ENCODE measurements at regions not wholly inside any gene's neighbourhood (a gene's known extent, or its start where the extent isn't known, plus 50 kb on each side); places are given as distances from the start of the nearest gene placed in this dataset.
"Not testable (repeated sequence)": the region's sequence is repeated elsewhere in the genome, so short reads cannot be mapped to it uniquely, and the experiment has no call there.

DNA sequence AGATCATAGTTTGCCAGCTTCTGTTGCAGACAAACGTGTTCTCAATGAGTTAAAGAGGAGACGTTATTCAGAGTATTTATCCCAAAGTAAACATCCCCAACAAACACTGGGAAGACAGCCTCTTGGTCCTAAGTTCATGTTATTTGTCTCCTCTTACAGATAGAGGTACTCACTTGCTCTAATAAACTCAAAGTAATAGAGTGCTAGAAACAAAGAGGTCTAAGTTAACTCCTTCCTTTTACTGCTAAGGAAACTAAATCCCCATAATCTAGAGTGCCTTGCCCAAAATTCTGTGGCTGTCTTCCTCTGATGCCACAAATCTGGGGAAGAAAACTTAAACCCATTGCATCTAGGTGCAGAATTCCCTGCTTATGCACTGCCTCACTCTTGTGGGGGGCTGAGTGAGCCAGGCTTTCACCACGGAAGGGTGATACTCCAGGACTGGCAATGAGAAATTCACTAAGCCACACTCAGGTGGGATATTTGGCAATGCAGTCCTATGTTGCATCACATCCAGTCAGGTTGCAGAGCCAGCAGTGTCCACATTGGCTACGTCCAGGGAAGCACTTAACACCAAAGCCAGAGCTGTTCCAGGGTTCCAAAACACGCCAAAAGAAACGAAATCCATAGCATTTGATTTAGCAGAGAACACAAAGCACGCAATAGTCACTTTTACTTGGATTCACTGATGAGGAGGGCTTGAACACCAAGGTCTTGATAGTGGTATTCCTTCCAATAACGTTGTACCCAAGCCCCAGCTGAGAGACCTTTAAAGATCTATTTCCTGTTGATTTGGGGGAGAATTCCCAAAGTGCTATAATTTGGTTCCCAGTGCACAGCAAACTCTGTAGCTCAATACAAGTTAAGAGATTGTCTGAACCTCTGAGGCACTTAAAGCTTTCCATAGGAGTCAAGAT lies 81.0 kb upstream of the FOXQ1 start:
- DNase-seq (ENCODE audit: low read depth): no peak

DNA sequence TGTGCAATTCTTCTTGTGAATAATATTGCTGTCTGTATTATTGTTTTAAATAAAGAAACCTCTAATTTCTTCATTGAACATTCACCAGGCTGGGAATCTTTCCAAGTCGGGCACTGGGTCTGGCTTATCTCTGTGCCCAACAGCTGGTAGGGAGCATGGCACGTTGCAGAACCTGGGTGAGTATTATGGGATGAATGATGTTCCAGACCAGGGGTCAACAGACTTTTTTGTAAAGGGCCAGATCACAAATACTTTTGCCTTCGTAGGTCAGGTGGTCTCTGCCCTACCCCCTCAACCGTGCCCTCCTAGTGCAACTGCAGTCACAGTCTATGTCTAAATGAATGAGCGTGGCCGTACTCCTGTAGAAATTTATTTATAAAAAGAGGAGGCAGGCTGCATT lies 81.6 kb upstream of the FOXQ1 start:
- no peak for DNase-seq (ENCODE audit: low read depth)

DNA sequence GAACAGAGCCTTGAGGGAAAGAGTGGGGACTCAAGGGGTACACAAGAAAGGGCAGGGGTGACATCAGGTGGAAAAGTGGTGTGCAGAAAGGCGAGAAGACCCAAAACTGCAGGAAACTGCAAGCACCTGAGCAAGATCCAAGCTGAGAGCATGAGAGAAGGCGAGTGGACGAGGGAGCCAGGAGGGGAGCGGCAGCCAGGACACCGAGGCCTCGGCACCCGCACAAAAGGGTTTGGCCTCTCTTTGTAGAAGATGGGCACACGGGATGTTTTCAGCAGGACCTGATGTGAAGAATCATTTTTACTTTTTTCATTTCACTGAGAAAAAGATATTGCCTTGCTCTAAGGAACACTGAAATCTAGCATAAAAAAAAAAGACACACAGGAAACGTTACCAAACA lies 82.1 kb upstream of the FOXQ1 start:
- no peak for DNase-seq (ENCODE audit: low read depth)

DNA sequence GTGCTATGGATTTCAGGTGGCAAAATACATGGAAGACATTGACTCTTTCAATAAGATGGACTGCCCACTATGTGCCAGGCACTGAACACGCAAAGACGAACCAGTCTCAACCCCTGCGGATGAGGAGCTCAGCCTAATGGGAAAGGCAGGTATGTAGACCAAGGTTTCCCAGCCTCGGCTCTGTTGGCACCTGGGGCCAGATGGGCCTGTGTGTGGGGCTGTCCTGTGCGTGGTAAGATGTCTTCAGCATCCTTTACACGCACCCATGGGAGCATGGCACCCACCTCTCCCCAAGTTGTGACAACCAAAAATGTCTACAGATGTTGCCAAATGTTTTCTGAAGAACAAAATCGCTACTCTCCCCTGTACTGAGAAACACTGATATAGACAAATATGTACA lies 82.6 kb upstream of the FOXQ1 start:
- DNase-seq (ENCODE audit: low read depth): no peak

DNA sequence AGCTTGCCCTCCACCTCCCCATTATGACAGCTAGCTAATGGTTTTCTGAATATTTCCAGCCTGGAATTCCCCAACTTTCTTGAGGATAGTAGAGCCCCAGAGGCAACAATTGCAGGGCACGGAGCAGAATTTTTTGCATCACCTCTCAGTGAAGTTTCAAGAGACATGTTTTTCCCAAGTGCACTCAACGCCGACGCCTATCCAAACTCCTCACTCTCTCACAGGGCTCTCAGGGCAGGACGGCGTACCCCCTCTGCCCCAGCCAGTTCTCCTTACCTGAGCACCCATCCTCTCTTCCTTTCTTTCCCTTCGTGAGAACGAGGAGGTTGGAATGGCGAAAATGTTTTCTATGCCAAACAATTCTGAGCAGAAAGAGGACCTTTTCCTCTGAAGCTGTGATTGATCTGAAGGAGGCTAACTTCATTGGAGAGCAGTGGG lies 83.1 kb upstream of the FOXQ1 start:
- no peak for DNase-seq (ENCODE audit: low read depth)

DNA sequence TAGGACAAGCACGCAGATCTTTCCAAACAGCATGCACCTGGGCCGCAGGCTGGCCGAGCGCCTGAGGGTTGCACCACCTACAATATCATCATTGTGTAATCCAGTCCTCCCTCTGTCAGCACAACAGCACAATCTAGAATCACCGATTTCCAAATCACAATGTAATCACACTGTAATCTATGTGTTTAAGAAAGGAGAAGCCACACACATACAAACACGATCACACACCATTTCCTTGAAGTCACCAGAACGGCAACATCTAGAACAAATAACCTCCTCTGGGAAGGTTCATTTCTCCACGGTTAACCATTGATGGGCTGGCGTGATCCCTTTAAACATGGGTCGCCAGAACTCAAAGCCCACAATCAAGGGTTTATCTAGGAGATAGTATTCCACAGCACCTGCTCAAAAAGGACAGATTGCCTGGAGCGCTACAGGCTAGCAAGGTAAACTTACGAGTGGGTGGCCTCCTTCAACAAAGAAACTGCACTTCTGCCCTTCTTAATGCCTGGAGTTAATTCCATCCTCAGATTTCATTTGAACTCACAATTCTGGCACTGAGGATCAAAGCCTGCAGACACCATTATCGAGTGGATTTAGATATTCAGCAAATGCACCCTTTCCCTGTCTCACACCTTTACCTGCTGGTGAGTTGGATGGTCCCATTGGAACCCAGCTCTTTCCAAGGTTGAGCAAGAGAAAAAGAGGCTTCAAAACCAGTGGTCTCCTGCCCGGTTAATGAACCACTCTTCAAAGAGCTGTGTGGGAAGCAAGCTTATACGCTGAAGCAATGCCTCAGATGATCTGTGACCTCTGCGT lies 83.8 kb upstream of the FOXQ1 start:
- no peak for DNase-seq (ENCODE audit: low read depth)

DNA sequence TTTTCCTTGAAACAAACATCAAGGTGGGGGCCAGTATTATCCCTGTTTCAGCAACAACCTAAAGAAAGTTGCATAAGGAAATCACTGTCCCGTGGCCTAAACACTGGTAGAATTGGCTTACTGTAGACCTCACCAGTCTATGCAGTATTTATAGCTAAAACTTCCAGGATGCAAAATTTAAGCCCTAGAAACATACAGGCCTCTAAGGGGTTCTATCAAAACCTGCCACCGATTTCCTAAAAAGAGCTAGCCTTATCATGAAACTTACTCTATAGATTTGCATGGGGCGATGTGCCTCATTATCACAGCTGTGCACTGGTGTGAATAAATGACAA lies 84.3 kb upstream of the FOXQ1 start:
- no peak for DNase-seq (ENCODE audit: low read depth)

DNA sequence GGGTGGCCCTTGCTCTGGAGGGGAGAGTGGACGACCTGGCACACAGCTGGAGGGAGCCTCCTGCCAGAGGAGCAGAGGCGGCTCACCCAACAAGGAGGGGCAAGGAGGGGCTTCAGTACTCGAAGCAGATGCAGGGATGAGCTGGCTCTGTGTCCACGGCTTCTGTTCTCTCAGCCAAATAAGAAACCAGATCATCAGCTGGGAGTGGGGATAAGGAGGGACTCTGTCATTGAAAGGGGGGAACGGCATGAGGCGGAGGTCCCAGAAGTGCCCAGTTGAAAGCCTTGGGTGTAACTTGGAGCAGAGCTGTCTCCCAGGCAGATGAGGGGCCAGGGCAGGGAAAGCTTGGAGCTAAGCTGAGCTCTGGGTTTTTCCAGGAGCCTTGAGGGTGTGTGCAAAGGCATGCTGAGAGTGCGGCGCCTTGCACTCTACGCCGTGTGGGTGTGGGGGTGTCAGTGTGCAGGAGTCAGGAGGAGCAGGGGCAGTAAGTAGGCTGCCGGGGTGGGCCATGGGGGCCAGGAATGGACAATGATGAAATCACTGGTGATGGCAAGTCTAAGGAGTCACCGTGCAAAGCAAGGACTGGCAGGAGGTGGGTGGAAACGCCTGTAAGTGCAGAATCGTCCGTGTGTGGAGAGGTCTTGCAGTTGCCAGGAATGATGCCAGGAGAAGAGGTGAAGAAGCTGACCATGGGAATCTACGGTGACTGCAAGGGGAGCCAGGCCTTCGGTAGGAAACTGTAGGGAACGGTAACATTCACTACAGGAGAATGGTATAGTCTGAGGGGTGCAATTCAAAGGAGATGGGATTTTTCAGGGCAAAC lies 85.4 kb upstream of the FOXQ1 start:
- no peak for DNase-seq (ENCODE audit: low read depth)

DNA sequence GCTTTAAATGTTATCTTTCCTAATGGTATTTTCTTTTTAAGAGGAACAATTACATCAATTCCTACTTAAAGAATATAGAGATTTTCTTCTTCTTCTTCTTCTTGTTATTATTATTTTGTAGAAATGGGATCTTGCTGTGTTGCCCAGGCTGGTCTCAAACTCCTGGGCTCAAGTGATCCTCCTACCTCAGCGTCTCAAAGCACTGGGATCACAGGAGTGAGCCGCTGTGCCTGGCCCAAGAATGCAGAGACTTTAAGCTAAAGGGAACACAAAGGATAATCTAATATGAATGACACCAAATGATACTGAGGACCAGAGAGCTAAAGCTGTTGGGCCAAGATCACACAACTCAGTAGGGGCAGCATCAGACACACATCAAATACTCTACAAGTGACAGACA lies 87.4 kb upstream of the FOXQ1 start:
- no peak for DNase-seq (ENCODE audit: low read depth)

DNA sequence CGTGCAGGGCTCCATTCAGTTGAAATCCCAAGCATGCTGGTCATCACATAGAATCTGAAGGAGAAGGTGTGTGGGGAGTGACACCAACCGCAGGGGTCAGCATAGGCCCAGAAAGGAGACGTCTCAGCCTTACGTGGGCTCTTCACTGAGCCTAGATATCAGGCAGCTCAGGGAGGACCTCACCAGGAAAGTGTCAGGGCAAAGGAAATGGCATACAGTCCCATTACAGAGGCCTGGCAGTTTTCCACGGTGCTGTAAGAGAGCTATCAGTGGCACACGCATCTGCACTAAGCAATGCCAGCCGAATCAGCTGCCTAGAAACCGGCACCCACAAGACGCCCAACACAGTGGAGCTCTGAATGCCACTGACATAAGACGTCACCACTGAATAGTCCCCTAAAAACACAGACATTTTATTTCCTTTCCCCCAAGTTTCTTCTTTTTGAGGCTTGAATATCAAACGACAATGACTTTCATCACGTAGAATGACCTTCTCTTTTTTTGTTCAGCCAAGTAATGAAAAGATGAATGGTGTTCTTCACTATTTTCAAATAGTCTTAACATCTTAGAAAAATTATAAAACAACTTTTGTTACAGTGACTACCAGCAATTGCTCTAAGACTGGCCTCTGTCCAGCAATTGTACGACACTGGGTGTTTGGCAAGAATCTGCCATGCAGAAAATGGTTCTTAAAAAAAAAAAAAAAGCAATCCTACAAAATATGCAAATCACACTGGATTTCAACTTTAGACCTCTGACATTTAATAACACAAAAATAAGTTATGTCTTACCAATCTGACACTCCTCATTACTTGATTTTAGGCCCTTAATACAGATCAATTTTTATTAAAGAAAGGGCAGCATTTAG lies 88.9 kb upstream of the FOXQ1 start:
- DNase-seq (ENCODE audit: low read depth): no peak

DNA sequence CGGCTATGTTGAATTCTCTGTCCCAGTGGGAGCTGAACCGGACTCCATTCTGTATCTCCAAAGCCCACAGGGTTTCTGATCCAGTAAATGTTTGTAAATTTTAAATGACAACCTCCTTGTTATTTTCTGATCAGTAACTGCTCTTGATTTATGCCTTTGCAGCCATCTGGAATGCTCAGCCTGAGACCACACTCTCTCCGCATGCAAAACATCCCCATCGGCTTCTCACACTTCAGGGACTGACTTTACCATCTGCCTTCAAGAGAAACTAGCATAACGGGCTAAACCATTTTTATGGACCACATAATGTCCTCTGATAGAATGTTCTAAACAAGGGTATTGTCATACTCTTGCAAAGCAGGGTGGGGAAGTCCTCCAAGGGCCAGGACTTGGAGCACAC lies 94.5 kb upstream of the FOXQ1 start:
- DNase-seq (ENCODE audit: low read depth): no peak

DNA sequence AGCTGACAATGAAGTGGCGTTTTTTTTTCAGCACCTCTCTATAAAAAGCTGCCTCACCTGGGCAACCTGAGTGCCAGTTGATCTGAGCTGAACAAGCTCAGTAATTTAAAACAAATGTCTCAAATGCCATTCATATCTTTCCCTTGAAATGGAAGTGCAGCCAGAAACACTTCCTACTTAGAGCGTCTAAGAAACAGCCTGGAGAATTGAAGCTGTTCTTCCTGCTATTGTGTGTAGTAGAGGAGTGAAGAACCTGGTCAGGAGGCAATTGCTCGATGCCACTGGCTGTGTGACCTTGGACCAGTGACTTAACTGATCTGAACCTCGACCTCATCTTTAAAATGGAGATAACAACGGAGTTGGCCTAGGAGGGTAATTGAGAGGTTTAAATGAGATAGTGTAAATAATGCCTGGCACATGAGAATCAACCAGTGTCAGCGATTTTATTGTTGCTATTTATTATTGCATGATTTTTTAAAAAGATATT lies 95.4 kb upstream of the FOXQ1 start:
- DNase-seq (ENCODE audit: low read depth): no peak

DNA sequence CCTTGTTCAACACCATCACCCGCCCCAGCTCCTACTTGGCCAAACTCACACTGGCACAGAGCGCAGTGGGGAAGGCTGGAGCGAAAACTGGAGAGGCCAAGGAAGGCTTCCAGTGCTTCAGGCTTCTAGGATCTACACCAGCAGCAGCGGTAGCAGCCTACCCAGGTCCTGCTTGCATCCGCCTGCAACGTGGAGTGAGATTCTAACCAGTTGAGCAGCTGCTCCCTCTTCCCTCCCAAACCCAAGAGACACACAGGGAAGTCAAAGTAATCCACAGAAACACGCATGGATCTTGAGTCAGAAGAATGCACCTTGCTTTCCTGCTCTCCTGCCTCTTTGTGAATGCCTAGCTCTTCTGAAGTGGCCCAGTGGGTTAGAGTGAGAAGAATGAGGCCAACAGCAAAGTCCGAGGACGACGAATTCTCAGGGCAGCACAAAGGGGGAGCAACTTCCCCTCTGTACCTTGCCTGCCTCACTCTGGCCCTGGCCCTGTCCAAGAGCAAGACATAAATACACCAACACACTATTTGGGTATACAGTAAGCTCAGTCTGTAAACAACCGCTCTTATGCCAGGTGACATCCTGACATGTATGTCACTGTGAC lies 95.9 kb upstream of the FOXQ1 start:
- no peak for DNase-seq (ENCODE audit: low read depth)

DNA sequence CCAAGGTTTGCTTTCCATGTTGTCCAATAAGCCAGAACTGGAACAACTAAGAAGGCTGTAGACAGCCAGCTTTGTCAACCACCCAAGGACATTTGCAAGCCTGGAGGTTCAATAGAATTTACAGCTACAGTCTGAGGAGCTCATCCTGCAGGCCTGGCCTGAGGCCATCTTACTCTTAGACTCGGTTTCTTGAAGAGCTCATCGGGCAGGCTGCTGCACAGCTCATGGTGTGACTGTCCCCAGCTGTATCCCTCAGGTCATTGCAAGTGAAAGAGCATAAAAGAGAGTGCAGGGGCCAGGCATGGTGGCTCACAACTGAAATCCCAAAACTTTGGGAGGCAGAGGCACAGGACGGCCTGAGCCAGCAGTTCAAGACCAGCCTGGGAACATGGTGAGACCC lies 96.9 kb upstream of the FOXQ1 start:
- DNase-seq (ENCODE audit: low read depth): no peak

DNA sequence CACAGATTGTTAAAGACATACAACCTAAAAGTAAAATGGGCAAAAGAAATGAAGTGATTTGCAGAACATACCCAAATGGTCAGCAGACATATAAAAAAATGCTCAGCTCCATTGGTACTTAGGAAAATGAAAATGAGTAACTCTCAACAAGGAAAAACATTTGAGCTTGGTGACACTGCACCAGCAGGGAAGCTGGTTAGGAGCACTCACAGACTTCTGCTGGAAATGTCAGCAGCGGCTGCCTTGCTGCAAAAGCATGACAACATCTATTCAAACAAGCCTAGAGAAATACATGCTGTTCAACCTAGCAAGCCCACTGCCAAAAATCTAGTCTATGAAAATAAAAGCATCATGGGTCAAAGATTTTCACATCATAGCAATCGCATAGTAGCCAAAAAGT lies 99.0 kb upstream of the FOXQ1 start:
- no peak for DNase-seq (ENCODE audit: low read depth)

DNA sequence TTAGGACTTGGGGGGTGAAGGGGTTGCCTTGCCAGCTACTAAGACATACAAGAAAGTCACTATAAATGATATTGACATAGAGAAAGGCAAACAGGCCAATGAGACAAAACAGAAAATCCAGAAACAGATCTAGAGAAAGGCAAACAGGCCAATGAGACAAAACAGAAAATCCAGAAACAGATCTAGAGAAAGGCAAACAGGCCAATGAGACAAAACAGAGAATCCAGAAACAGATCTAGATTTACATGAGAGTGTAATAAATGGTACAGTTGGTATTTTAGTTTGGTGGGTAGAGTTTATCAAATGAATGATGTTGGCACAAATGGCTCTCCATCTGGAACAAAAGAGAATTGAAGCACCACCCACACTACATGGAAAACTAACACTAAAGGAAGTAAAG lies 99.8 kb upstream of the FOXQ1 start:
- not testable (repeated sequence) for DNase-seq (ENCODE audit: low read depth)

DNA sequence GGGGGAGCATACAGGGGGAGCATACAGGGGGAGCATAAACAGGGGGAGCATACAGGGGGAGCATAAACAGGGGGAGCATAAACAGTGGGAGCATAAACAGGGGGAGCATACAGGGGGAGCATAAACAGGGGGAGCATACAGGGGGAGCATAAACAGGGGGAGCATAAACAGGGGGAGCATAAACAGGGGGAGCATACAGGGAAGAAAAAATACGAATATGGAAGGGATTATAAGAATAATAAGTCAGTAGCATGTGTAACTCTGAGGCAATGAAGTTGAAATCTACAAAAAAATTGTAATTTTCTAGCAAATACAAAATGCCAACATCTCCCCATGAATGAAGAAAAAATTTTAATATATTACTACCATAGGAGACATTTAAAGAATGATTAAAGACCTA lies 101.3 kb upstream of the FOXQ1 start:
- not testable (repeated sequence) for DNase-seq (ENCODE audit: low read depth)

DNA sequence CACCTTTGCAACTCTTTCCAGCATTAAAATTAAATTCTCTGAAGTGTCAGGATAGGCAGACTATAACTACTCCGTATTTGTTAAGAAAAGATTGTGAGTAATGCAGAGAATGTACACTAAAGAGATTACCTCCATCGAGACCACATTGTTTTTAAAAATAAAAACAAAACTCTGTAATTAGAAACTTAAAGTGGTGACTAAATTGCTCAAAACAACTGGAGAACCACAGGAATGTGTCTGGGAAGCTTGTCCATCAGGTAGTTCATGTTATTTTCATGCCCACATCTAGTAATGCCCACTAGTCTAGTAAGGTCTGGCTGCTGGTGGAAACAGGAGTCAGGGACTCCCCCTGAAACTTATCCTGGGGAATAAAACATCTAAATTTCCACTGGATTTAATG lies 103.0 kb upstream of the FOXQ1 start:
- no peak for DNase-seq (ENCODE audit: low read depth)

DNA sequence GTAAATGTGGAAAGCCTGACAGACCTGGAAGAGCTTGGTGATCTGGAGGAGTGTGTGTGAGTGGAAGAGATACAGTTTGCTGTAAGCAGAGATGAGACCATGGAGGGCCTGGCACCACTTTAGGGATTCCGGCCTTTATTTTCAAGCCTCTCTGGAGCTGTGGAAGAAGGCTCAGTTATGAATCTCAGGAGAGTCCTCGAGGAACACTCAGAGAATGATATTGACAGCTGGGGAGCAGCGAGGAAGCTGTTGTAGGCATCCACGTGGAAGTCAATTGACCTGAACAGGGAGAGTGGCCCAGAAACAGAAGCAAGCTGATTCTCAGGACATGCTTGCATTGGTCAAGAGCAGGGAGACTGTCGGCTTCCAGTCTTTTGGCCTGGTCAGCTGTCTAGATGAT lies 108.4 kb upstream of the FOXQ1 start:
- DNase-seq (ENCODE audit: low read depth): no peak

DNA sequence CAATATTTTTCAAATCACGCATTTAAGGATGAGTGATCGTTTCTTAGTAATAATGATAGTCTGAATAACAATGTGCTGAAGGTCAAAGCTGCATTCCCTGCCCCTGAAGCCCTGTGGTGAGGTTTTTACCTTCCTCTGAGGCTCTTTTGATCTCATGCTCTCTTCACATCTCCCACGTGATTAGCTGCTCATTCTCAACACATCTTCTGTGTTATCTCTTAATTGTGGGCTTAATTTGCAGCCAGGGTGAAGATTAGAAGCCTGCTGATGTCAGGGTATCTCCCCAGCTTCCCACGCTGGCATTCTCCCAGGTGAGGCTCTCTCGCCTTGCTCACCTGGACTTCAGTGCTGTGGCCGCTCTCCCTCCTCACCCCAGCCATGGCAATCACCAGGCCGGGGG lies 109.7 kb upstream of the FOXQ1 start:
- no peak for DNase-seq (ENCODE audit: low read depth)

Data from activated T-cell treated with anti-CD3 and anti-CD28 coated beads for 24 hours (primary cell).